Transverse colon (tissue), 4 donors: ENCODE measurements at regions not wholly inside any gene's neighbourhood (a gene's known extent, or its start where the extent isn't known, plus 50 kb on each side); places are given as distances from the start of the nearest gene placed in this dataset.

Source experiments
- DNase-seq: peaks from one replicate; pipeline ENCODE4 v3.0.0-alpha.2; 2019
- H3K27ac ChIP-seq, 4 donors: fragments of 200-600 bp; sonication (generic); 2 replicates each; pipeline ENCODE4 v1.5.1; 2016 to 2018; ENCODE audit warnings: inconsistent platforms in 4 of 4
- H3K27me3 ChIP-seq: fragments of 200-600 bp; sonication (generic); 2 replicates; pipeline ENCODE4 v1.5.1; 2017; ENCODE audit warnings: inconsistent platforms
- H3K36me3 ChIP-seq, 4 donors: fragments of 200-600 bp; sonication (generic); 2 replicates each; pipeline ENCODE4 v1.5.1; 2017 to 2019; ENCODE audit warnings: inconsistent platforms in 4 of 4
- H3K4me1 ChIP-seq, 4 donors: fragments of 200-600 bp; sonication (generic); 2 replicates each; pipeline ENCODE4 v1.5.1; 2017 to 2020; ENCODE audit warnings: inconsistent platforms in 4 of 4
- H3K4me3 ChIP-seq, 4 donors: fragments of 200-600 bp; sonication (generic); 1 replicate in 1 of 4; 2 replicates in 3 of 4; pipeline versions ENCODE4 v1.5.1 to v1.6.1; 2017 to 2019; ENCODE audit warnings: inconsistent platforms in 4 of 4
- H3K9me3 ChIP-seq, 2 donors: fragments of 200-600 bp; sonication (generic); 2 replicates each; pipeline ENCODE4 v1.5.1; 2017 to 2019; ENCODE audit warnings: inconsistent platforms in 2 of 2
- CTCF ChIP-seq, 5 experiments: fragments of 200-600 bp in 3 of 5; fragments of 450-650 bp in 2 of 5; sonication (generic) in 3 of 5; IDR thresholded peaks; 1 replicate in 2 of 5; 2 replicates in 3 of 5; pipeline ENCODE4 v1.5.1; 2016 to 2017; ENCODE audit warnings: antibody characterized with exemption in 5 of 5, inconsistent platforms in 3 of 5, mild to moderate bottlenecking in 2 of 5, moderate library complexity in 1 of 5
- EP300 ChIP-seq: sonication (generic); formaldehyde crosslinking; IDR thresholded peaks from one replicate; pipeline ENCODE4 v1.6.1; 2017; ENCODE audit warnings: antibody characterized with exemption, low read depth
- POLR2A ChIP-seq: fragments of 450-650 bp; IDR thresholded peaks from one replicate; pipeline ENCODE4 v1.6.1; 2016; ENCODE audit warnings: antibody characterized with exemption, mild to moderate bottlenecking, moderate library complexity
- POLR2AphosphoS5 ChIP-seq, 3 donors: sonication (generic); formaldehyde crosslinking; IDR thresholded peaks; one replicate each; pipeline ENCODE4 v1.6.1; 2016; ENCODE audit warnings: antibody characterized with exemption in 3 of 3
- WGBS, 2 donors: methylation state at CpG; one replicate each; pipeline ENCODE4 v1.1.5; 2018; ENCODE audit warnings: low coverage in 1 of 2; 5-methylcytosine and 5-hydroxymethylcytosine counted together
- in situ Hi-C, 4 donors: fragments of 200-750 bp; cut with MboI; loops; one replicate each; pipeline versions ENCODE4 v1.15.0 to v1.15.1; 2017; ENCODE audit warnings: low sequenced_read_pairs in 3 of 4, low pct_ligation_motif_present in 1 of 4, low pct_unique_long_range_greater_than_20kb in 1 of 4
- intact Hi-C: fragments of 100-400 bp; cut with DNase I; formaldehyde crosslinking; loops from one replicate; pipeline ENCODE4 v1.15.1; 2023; ENCODE audit warnings: low total_unique reads

DNA sequence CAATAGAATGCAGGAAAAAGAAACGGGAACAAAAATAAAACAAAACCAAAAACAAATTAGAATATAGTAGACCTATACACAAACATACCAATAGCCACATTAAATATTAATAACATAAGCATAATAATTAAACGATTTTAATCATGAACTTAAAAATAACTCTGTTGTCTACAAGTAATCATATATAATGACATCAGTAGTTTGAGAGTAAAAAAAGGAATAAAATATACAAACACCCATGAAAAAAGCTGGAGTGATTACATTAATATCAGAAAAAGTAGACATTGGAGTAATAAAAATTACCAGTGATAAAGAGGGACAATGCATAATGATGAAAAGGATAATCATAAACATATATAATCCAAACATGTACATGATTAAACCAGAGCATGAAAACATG is 181.8 kb downstream of the ATXN7L3B start:
- intact Hi-C loops = no loop called here

GRCh38 chr12:74722709-74723108 is 185.1 kb downstream of the ATXN7L3B start:
- no peak for DNase-seq
- Histone ChIP-seq H3K36me3 (no peaks in the 10 kb centered on the region), H3K4me1 (no peaks in the 10 kb centered on the region), H3K9me3 (no peaks in the 10 kb centered on the region), H3K4me3 (no peak overlapping the region), H3K27ac (no peak overlapping the region), H3K27me3 (no peaks in the 10 kb centered on the region)
- in situ Hi-C loops (loop anchor here in 1 of 4 donors (25.0 kb wide), 1 partner anchor 90 kb away; no protein-coding TSS in a partner anchor), intact Hi-C loops (no loop called here)
- TF ChIP-seq CTCF (IDR thresholded peaks at IDR 0.05) = no peak
- TF ChIP-seq POLR2AphosphoS5 (IDR thresholded peaks at IDR 0.05) = no peak
- TF ChIP-seq POLR2A = no peak
- no peak for TF ChIP-seq EP300
- WGBS, 2 donors = 30 to 62% methylated on average over 3 of the region's 3 CpGs

More for the DNA sequence above, 181.8 kb downstream of the ATXN7L3B start:
- no peaks in the 10 kb centered on the region for H3K27me3 ChIP-seq
- no peaks in the 10 kb centered on the region for H3K9me3 ChIP-seq
- no peak overlapping the region for H3K4me3 ChIP-seq
- in situ Hi-C loops = loop anchor here in 1 of 4 donors (25.0 kb wide), 1 partner anchor 93 kb away; no protein-coding TSS in a partner anchor
- no peak overlapping the region for H3K27ac ChIP-seq
- no peaks in the 10 kb centered on the region for H3K36me3 ChIP-seq
- no peak for DNase-seq
- TF ChIP-seq CTCF (IDR thresholded peaks at IDR 0.05) = no peak
- TF ChIP-seq EP300 = no peak
- no peak for TF ChIP-seq POLR2A
- TF ChIP-seq POLR2AphosphoS5 (IDR thresholded peaks at IDR 0.05) = no peak
- no peaks in the 10 kb centered on the region for H3K4me1 ChIP-seq
- WGBS, 2 donors = 78 to 83% methylated on average over 2 of the region's 2 CpGs

DNA sequence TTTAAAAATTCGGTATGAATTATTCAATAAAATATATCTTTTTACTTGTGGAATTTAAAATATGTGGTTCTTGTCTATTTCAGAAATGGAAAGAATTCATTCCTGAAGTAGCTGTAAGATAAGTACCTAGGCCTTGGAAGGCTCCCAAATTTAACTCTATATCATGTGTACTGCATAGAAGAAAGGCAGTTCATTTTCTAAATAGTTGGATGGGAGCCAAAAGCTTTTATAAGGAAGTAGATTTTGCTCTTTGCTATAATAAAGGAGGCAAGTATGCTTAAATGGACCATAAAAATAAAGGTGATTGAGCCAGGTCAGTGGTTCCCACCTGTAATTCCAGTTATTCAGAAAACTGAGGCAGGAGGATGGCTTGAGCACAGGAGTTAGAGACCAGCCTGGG is 187.5 kb downstream of the ATXN7L3B start:
- no peak for DNase-seq
- Histone ChIP-seq H3K27me3 (no peaks in the 10 kb centered on the region), H3K36me3 (no peaks in the 10 kb centered on the region), H3K27ac (no peak overlapping the region), H3K9me3 (no peaks in the 10 kb centered on the region), H3K4me1 (no peaks in the 10 kb centered on the region), H3K4me3 (no peak overlapping the region)
- TF ChIP-seq CTCF (IDR thresholded peaks at IDR 0.05) = no peak
- no peak for TF ChIP-seq EP300
- no peak for TF ChIP-seq POLR2A
- no peak for TF ChIP-seq POLR2AphosphoS5 (IDR thresholded peaks at IDR 0.05)
- in situ Hi-C loops = no loop called here
- 67 to 88% methylated on average over 1 of the region's 1 CpG for WGBS, 2 donors
- intact Hi-C loops = no loop called here

- H3K9me3 ChIP-seq = no peaks in the 10 kb centered on the region
- H3K36me3 ChIP-seq = no peaks in the 10 kb centered on the region
- no peaks in the 10 kb centered on the region for H3K4me1 ChIP-seq
- in situ Hi-C loops (no loop called here), intact Hi-C loops (no loop called here)
- H3K4me3 ChIP-seq = no peak overlapping the region
- no peak for DNase-seq
- no peaks in the 10 kb centered on the region for H3K27me3 ChIP-seq
- no peak overlapping the region for H3K27ac ChIP-seq
- TF ChIP-seq POLR2AphosphoS5 (IDR thresholded peaks at IDR 0.05) (no peak), POLR2A (no peak), CTCF (IDR thresholded peaks at IDR 0.05) (no peak), EP300 (no peak)
These were observed 190.4 kb downstream of the ATXN7L3B start for GRCh38 chr12:74728006-74728405.
